HL-60 (cell line): ENCODE measurements at regions not wholly inside any gene's neighbourhood (a gene's known extent, or its start where the extent isn't known, plus 50 kb on each side); places are given as distances from the start of the nearest gene placed in this dataset.

Experiments used
- DNase-seq, 2 experiments: peaks; one replicate each; pipeline ENCODE4 v3.0.0-alpha.2; 2010 to 2020; ENCODE audit warnings: low read depth in 1 of 2, low spot score in 1 of 2
- H3K27ac ChIP-seq: fragments of 250-450 bp; sonication (Bioruptor Pico); replicated peaks from 2 replicates; pipeline ENCODE4 v1.5.1; 2020; ENCODE audit warnings: mild to moderate bottlenecking, moderate library complexity
- H3K27me3 ChIP-seq: fragments of 250-450 bp; sonication (Bioruptor Pico); 2 replicates; pipeline ENCODE4 v1.5.1; 2021; ENCODE audit warnings: mild to moderate bottlenecking, moderate library complexity; ENCODE audit not compliant: insufficient read depth, poor library complexity, severe bottlenecking
- H3K4me3 ChIP-seq: replicated peaks from 2 replicates; pipeline ENCODE4 v1.5.1; 2011; ENCODE audit warnings: mild to moderate bottlenecking, control low read depth, low read length; ENCODE audit not compliant: insufficient read depth
- GABPA ChIP-seq: IDR thresholded peaks from 2 replicates; pipeline ENCODE4 v1.6.1; 2012; ENCODE audit warnings: low read depth
- POLR2AphosphoS5 ChIP-seq: IDR thresholded peaks from 2 replicates; pipeline ENCODE4 v1.6.1; 2012; ENCODE audit warnings: low read depth
- REST ChIP-seq: IDR thresholded peaks from 2 replicates; pipeline ENCODE4 v1.6.1; 2012; ENCODE audit warnings: low read depth; ENCODE audit not compliant: insufficient replicate concordance
- SPI1 ChIP-seq: IDR thresholded peaks from 2 replicates; pipeline ENCODE4 v1.6.1; 2012; ENCODE audit warnings: low read depth, mild to moderate bottlenecking, borderline replicate concordance
- TF ChIP-seq, protein P1 (sequence below): IDR thresholded peaks from one replicate; pipeline ENCODE4 v1.5.1; 2011; ENCODE audit warnings: low read length, control low read depth, inconsistent platforms; ENCODE audit not compliant: insufficient read depth

- Histone ChIP-seq H3K4me3 (no peak overlapping the region), H3K27ac (no peak overlapping the region), H3K27me3 (no peaks in the 10 kb centered on the region)
- no peak for TF ChIP-seq POLR2AphosphoS5
- TF ChIP-seq SPI1 = no peak
- TF ChIP-seq GABPA = no peak
- TF ChIP-seq, protein P1, sequence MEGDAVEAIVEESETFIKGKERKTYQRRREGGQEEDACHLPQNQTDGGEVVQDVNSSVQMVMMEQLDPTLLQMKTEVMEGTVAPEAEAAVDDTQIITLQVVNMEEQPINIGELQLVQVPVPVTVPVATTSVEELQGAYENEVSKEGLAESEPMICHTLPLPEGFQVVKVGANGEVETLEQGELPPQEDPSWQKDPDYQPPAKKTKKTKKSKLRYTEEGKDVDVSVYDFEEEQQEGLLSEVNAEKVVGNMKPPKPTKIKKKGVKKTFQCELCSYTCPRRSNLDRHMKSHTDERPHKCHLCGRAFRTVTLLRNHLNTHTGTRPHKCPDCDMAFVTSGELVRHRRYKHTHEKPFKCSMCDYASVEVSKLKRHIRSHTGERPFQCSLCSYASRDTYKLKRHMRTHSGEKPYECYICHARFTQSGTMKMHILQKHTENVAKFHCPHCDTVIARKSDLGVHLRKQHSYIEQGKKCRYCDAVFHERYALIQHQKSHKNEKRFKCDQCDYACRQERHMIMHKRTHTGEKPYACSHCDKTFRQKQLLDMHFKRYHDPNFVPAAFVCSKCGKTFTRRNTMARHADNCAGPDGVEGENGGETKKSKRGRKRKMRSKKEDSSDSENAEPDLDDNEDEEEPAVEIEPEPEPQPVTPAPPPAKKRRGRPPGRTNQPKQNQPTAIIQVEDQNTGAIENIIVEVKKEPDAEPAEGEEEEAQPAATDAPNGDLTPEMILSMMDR = no peak
- TF ChIP-seq REST = no peak
- no peak for DNase-seq
Observed at GRCh38 chr14:39812532-39813320, 380.5 kb upstream of the FBXO33 start.

DNA sequence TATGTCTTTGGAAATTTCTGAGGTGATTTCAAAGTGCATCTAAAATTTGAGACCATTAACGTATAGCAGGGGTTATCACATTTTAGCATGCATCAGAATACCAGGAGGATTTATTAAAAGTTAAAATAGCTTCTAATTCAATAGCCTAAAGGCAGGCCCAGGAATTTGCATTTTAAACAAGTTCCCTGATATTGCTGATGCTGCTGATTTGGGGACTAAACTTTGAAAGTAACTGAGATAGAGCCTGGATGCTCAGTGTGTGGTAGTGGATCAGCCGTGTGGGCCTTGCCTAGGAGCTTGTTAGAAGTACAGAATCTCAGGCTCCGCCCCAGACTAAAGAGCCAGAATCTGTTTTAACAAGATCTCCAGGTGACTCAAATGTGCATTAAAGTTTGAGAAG is 375.0 kb upstream of the FBXO33 start:
- DNase-seq = no peak
- H3K4me3 ChIP-seq = no peak overlapping the region
- H3K27ac ChIP-seq = no peak overlapping the region
- H3K27me3 ChIP-seq = no peaks in the 10 kb centered on the region
- TF ChIP-seq GABPA = no peak
- no peak for TF ChIP-seq REST
- TF ChIP-seq SPI1 = no peak
- TF ChIP-seq, protein P1 = no peak
- no peak for TF ChIP-seq POLR2AphosphoS5

GRCh38 chr14:39784461-39784860 is 352.2 kb upstream of the FBXO33 start:
- TF ChIP-seq REST (no peak), GABPA (no peak), POLR2AphosphoS5 (no peak), SPI1 (no peak)
- TF ChIP-seq, protein P1 = no peak
- H3K4me3 ChIP-seq = no peak overlapping the region
- no peak for DNase-seq

More at GRCh38 chr14:39784461-39784860, 352.2 kb upstream of the FBXO33 start:
- H3K27ac ChIP-seq = no peak overlapping the region
- no peaks in the 10 kb centered on the region for H3K27me3 ChIP-seq
